CD4-positive, alpha-beta T cell (primary cell): ENCODE measurements at regions not wholly inside any gene's neighbourhood (a gene's known extent, or its start where the extent isn't known, plus 50 kb on each side); places are given as distances from the start of the nearest gene placed in this dataset.
"Not testable (repeated sequence)": the region's sequence is repeated elsewhere in the genome, so short reads cannot be mapped to it uniquely, and the experiment has no call there.

Source experiments
- ATAC-seq: fragments of 200-7000 bp; cut with Tn5 transposase; one replicate; pipeline ENCODE4 v1.10.0; 2022; ENCODE audit warnings: mild to moderate bottlenecking; ENCODE audit not compliant: poor library complexity
- CTCF ChIA-PET: fragments of 350-600 bp; sonication (Branson Sonifier 250); formaldehyde crosslinking; loops from one replicate; lab custom pipeline; 2021; ENCODE audit warnings: antibody characterized with exemption, inconsistent platforms; lab: Charles Lee
- POLR2A ChIA-PET: fragments of 350-600 bp; sonication (Branson Sonifier 250); formaldehyde crosslinking; loops from one replicate; lab custom pipeline; 2021; ENCODE audit warnings: antibody characterized with exemption, inconsistent platforms; lab: Charles Lee
- DNase-seq, 14 experiments: peaks; one replicate each; pipeline ENCODE4 v3.0.0-alpha.2; 2013 to 2020; ENCODE audit warnings: mixed read lengths in 2 of 14
- H3K27ac ChIP-seq, 2 donors: one replicate each; pipeline versions ENCODE4 v1.5.1 to v1.7.0; 2013; ENCODE audit warnings: low read length in 2 of 2, low read depth in 1 of 2, mild to moderate bottlenecking in 1 of 2
- H3K27me3 ChIP-seq, 2 experiments: 1 replicate in 1 of 2; 2 replicates in 1 of 2; pipeline versions ENCODE4 v1.6.1 to v1.7.0; 2013; ENCODE audit warnings: low read length in 2 of 2, control low read depth in 1 of 2, mild to moderate bottlenecking in 1 of 2, moderate library complexity in 1 of 2; ENCODE audit not compliant: insufficient read depth in 2 of 2, control insufficient read depth in 1 of 2
- H3K36me3 ChIP-seq: one replicate; pipeline ENCODE4 v1.6.1; 2013; ENCODE audit warnings: low read length, control low read depth; ENCODE audit not compliant: insufficient read depth
- H3K4me1 ChIP-seq: one replicate; pipeline ENCODE4 v1.6.1; 2013; ENCODE audit warnings: low read length, control low read depth; ENCODE audit not compliant: insufficient read depth
- H3K4me3 ChIP-seq: one replicate; pipeline ENCODE4 v1.5.1; 2013; ENCODE audit warnings: mild to moderate bottlenecking, low read length, moderate library complexity
- H3K9me3 ChIP-seq, 2 experiments: 1 replicate in 1 of 2; 2 replicates in 1 of 2; pipeline versions ENCODE4 v1.6.1 to v1.7.0; 2013; ENCODE audit warnings: low read length in 2 of 2, mild to moderate bottlenecking in 2 of 2, control low read depth in 1 of 2, moderate library complexity in 1 of 2; ENCODE audit not compliant: control insufficient read depth in 1 of 2, insufficient read depth in 1 of 2
- H3K27ac Mint-ChIP-seq: one replicate; pipeline ENCODE4 v1.8.0; 2020; ENCODE audit warnings: mixed read lengths
- H3K27me3 Mint-ChIP-seq: one replicate; pipeline ENCODE4 v1.8.0; 2021; ENCODE audit warnings: mixed read lengths
- H3K36me3 Mint-ChIP-seq: one replicate; pipeline ENCODE4 v1.8.0; 2021; ENCODE audit warnings: low read depth, mixed read lengths
- H3K4me1 Mint-ChIP-seq: one replicate; pipeline ENCODE4 v1.8.0; 2021; ENCODE audit warnings: low read depth, mixed read lengths
- H3K4me3 Mint-ChIP-seq: one replicate; pipeline ENCODE4 v1.8.0; 2020; ENCODE audit warnings: mild to moderate bottlenecking, mixed read lengths
- H3K9me3 Mint-ChIP-seq: one replicate; pipeline ENCODE4 v1.8.0; 2020; ENCODE audit warnings: mixed read lengths
- intact Hi-C, 2 experiments: fragments of 100-400 bp; cut with DNase I in 1 of 2; cut with micrococcal nuclease in 1 of 2; formaldehyde crosslinking; loops; one replicate each; pipeline versions ENCODE4 v1.15.1 to v1.9.0; 2023 to 2025; cut with DNase I, micrococcal nuclease

GRCh38 chr17:26936645-26937044, 357.3 kb upstream of the WSB1 start:
- H3K4me1 ChIP-seq, H3K4me3 Mint-ChIP-seq, DNase-seq, H3K27ac ChIP-seq, H3K4me1 Mint-ChIP-seq, POLR2A ChIA-PET, H3K4me3 ChIP-seq, CTCF ChIA-PET, H3K9me3 Mint-ChIP-seq, intact Hi-C loops, H3K36me3 ChIP-seq, H3K27me3 ChIP-seq, H3K27me3 Mint-ChIP-seq, H3K36me3 Mint-ChIP-seq, H3K27ac Mint-ChIP-seq, ATAC-seq: not testable (repeated sequence)
- H3K9me3 ChIP-seq, result peaks cover 48 to 52% of the 10 kb centered on the region in 2 experiments

GRCh38 chr17:26937750-26938322, 356.1 kb upstream of the WSB1 start:
- H3K9me3 Mint-ChIP-seq, H3K27me3 ChIP-seq, H3K27ac ChIP-seq, H3K4me3 Mint-ChIP-seq, ATAC-seq, H3K4me3 ChIP-seq, H3K27me3 Mint-ChIP-seq, POLR2A ChIA-PET, DNase-seq, H3K36me3 ChIP-seq, CTCF ChIA-PET, H3K36me3 Mint-ChIP-seq, H3K4me1 Mint-ChIP-seq, H3K27ac Mint-ChIP-seq, intact Hi-C loops, H3K4me1 ChIP-seq: not testable (repeated sequence)
- peaks cover 48 to 52% of the 10 kb centered on the region in 2 experiments for H3K9me3 ChIP-seq

- ATAC-seq, H3K27ac Mint-ChIP-seq: not testable (repeated sequence)
These were observed 354.2 kb upstream of the WSB1 start for GRCh38 chr17:26939755-26940154.

GRCh38 chr17:26940587-26940986, 353.3 kb upstream of the WSB1 start:
- H3K27ac Mint-ChIP-seq, ATAC-seq, H3K4me3 Mint-ChIP-seq, H3K36me3 Mint-ChIP-seq, H3K27me3 ChIP-seq, H3K36me3 ChIP-seq, H3K27me3 Mint-ChIP-seq, H3K4me3 ChIP-seq, H3K9me3 Mint-ChIP-seq, H3K4me1 ChIP-seq, H3K4me1 Mint-ChIP-seq, intact Hi-C loops, CTCF ChIA-PET, DNase-seq, H3K27ac ChIP-seq, POLR2A ChIA-PET: not testable (repeated sequence)
- H3K9me3 ChIP-seq, result peaks cover 48 to 52% of the 10 kb centered on the region in 2 experiments

More at GRCh38 chr17:26939755-26940154, 354.2 kb upstream of the WSB1 start:
- H3K4me3 ChIP-seq, H3K9me3 Mint-ChIP-seq, DNase-seq, H3K36me3 ChIP-seq, intact Hi-C loops, H3K27me3 ChIP-seq, H3K27ac ChIP-seq, H3K36me3 Mint-ChIP-seq, POLR2A ChIA-PET, CTCF ChIA-PET, H3K4me1 Mint-ChIP-seq, H3K27me3 Mint-ChIP-seq, H3K4me3 Mint-ChIP-seq, H3K4me1 ChIP-seq: not testable (repeated sequence)
- H3K9me3 ChIP-seq, result peaks cover 48 to 52% of the 10 kb centered on the region in 2 experiments
